DOHH2 (cell line): ENCODE measurements at regions not wholly inside any gene's neighbourhood (a gene's known extent, or its start where the extent isn't known, plus 50 kb on each side); places are given as distances from the start of the nearest gene placed in this dataset.
"Not testable (repeated sequence)": the region's sequence is repeated elsewhere in the genome, so short reads cannot be mapped to it uniquely, and the experiment has no call there.

ENCODE experiments used
- CTCF ChIP-seq: fragments of 200-600 bp; sonication (generic); IDR thresholded peaks from one replicate; pipeline ENCODE4 v1.5.1; 2014; ENCODE audit warnings: antibody characterized with exemption, mild to moderate bottlenecking, low read depth, low read length; ENCODE audit not compliant: poor library complexity, severe bottlenecking
- EZH2phosphoT487 ChIP-seq: fragments of 200-600 bp; sonication (generic); IDR thresholded peaks from 2 replicates; pipeline ENCODE4 v1.6.1; 2017; ENCODE audit warnings: borderline replicate concordance, mild to moderate bottlenecking, antibody characterized with exemption, low read length, moderate library complexity, mixed read lengths

- not testable (repeated sequence) for TF ChIP-seq CTCF, EZH2phosphoT487
These were observed 596.2 kb downstream of the CHSY3 start for GRCh38 chr5:130500495-130500894.
